IPS-20b (cell line): ENCODE measurements at regions not wholly inside any gene's neighbourhood (a gene's known extent, or its start where the extent isn't known, plus 50 kb on each side); places are given as distances from the start of the nearest gene placed in this dataset.

Experiments used
- H3K27ac ChIP-seq: one replicate; pipeline ENCODE4 v1.5.1; 2013; ENCODE audit warnings: low read length
- H3K27me3 ChIP-seq: 2 replicates; pipeline ENCODE4 v1.6.1; 2013; ENCODE audit warnings: mild to moderate bottlenecking, low read length, inconsistent platforms; ENCODE audit not compliant: insufficient read depth
- H3K36me3 ChIP-seq: 2 replicates; pipeline ENCODE4 v1.6.1; 2013; ENCODE audit warnings: low read depth, mild to moderate bottlenecking, inconsistent platforms, low read length, moderate library complexity; ENCODE audit not compliant: insufficient read depth
- H3K4me1 ChIP-seq: 2 replicates; pipeline ENCODE4 v1.6.1; 2013; ENCODE audit warnings: mild to moderate bottlenecking, control low read depth, inconsistent platforms, low read length, moderate library complexity; ENCODE audit not compliant: insufficient read depth
- H3K4me3 ChIP-seq: 2 replicates; pipeline ENCODE4 v1.5.1; 2013; ENCODE audit warnings: mild to moderate bottlenecking, low read length, inconsistent platforms
- H3K9ac ChIP-seq: 2 replicates; pipeline ENCODE4 v1.6.1; 2013; ENCODE audit warnings: low read depth, mild to moderate bottlenecking, inconsistent platforms, low read length, moderate library complexity
- H3K9me3 ChIP-seq: 2 replicates; pipeline ENCODE4 v1.6.1; 2013; ENCODE audit warnings: mild to moderate bottlenecking, low read depth, low read length, inconsistent platforms; ENCODE audit not compliant: insufficient read depth

DNA sequence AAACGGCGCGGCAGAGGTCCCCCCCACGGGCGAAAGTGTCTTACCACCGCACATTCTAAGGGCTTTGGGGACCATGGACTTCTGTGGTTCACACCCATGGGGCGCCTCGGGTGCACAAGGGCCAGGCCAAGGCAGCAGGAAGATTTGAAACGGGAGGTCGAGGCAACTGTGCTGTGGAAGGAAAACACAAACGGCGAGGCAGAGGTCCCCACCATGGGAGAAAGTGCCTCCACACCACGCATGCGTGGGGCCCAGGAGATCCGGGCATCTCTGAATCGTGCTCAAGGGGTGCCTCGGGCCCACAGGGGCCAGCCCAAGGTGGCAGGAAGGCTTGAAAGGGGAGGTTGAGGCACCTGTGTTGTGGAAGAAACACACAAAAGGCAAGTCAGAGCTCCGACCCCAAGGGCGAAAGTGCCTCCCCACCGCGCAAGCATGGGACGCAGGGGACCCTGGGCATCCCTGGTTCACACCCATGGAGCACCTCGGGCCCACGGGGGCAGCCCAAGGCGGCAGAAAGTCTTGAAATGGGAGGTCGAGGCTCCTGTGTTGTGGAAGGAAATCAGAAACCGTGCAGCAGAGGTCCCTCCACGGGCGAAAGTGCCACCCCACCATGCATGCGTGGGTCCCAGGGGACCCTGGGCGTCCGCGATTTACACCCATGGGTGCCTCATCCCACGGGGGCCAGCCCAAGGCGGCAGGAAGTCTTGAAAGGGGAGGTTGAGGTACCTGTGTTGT, 371.0 kb downstream of the ALG10 start:
- H3K36me3 ChIP-seq, result no peaks in the 10 kb centered on the region
- no peaks in the 10 kb centered on the region for H3K4me1 ChIP-seq
- peaks cover 100% of the 10 kb centered on the region for H3K9me3 ChIP-seq
- no peak overlapping the region for H3K4me3 ChIP-seq
- H3K27ac ChIP-seq, result no peak overlapping the region
- no peak overlapping the region for H3K9ac ChIP-seq
- H3K27me3 ChIP-seq, result no peaks in the 10 kb centered on the region

DNA sequence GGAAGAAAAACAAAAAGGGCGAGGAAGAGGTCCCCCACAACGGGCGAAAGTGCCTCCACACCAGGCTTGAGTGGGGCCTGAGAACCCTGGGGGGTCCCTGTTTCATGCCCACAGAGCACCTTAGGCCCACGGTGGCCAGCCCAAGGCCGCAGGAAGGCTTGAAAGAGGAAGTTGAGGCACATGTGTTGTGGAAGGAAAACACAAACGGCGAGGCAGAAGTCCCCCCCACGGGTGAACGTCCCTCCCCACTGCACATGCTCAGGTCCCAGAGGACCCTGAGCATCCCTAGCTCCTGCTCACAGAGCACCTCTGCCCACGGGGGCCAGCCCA, 371.5 kb downstream of the ALG10 start:
- no peaks in the 10 kb centered on the region for H3K4me1 ChIP-seq
- H3K9me3 ChIP-seq, result peaks cover 100% of the 10 kb centered on the region
- no peak overlapping the region for H3K27ac ChIP-seq
- H3K27me3 ChIP-seq, result no peaks in the 10 kb centered on the region
- H3K9ac ChIP-seq, result no peak overlapping the region
- H3K4me3 ChIP-seq, result no peak overlapping the region
- H3K36me3 ChIP-seq, result no peaks in the 10 kb centered on the region

DNA sequence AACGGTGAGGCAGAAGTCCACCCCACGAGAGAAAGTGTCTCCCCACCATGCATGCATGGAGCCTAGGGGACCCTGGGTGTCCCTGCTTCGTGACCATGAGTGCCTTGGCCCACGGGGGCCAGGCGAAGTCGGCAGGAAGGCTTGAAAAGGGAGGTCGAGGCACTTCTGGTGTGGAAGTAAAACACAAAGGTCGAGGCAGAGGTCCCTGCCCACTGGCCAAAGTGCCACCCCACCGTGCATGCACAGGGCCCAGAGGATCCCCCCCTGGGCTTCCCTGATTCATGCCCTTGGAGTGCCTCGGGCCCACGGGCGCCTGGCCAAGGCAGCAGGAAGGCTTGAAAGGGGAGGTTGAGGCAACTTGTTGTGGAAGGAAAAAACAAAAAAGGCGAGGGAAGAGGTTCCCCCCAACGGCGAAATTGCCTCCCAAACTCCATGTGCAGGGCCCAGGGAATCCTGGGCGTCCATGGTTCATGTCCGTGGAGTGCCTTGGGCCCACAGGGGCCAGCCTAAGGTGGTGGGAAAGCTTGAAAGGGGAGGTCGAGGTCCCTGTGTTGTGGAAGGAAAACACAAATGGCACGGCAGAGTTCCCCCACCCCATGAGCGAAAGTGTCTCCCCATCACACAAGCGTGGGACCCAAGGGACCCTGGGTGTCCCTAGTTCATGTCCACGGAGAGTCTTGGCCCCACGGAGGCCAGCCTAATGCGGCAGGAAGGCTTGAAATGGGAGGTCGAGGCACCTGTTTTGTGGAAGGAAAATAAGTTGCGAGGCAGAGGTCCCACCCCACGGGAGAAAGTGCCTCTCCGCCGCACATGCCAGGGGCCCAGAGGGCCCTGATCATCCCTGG, 372.1 kb downstream of the ALG10 start:
- Histone ChIP-seq H3K36me3 (no peaks in the 10 kb centered on the region), H3K9ac (no peak overlapping the region), H3K4me1 (no peaks in the 10 kb centered on the region), H3K27me3 (no peaks in the 10 kb centered on the region), H3K4me3 (no peak overlapping the region), H3K27ac (no peak overlapping the region), H3K9me3 (peaks cover 100% of the 10 kb centered on the region)

- Histone ChIP-seq H3K4me1 (no peaks in the 10 kb centered on the region), H3K9ac (no peak overlapping the region), H3K27me3 (no peaks in the 10 kb centered on the region), H3K27ac (no peak overlapping the region), H3K9me3 (peaks cover 100% of the 10 kb centered on the region), H3K4me3 (no peak overlapping the region), H3K36me3 (no peaks in the 10 kb centered on the region)
These were observed 373.0 kb downstream of the ALG10 start for GRCh38 chr12:34395056-34396005.

GRCh38 chr12:34396006-34396860, 373.9 kb downstream of the ALG10 start:
- no peak overlapping the region for H3K4me3 ChIP-seq
- no peaks in the 10 kb centered on the region for H3K36me3 ChIP-seq
- no peak overlapping the region for H3K9ac ChIP-seq
- H3K27ac ChIP-seq, result no peak overlapping the region
- H3K4me1 ChIP-seq, result no peaks in the 10 kb centered on the region
- no peaks in the 10 kb centered on the region for H3K27me3 ChIP-seq
- H3K9me3 ChIP-seq, result peaks cover 100% of the 10 kb centered on the region

GRCh38 chr12:34396861-34397590, 374.7 kb downstream of the ALG10 start:
- Histone ChIP-seq H3K27ac (no peak overlapping the region), H3K4me3 (no peak overlapping the region), H3K9me3 (peaks cover 100% of the 10 kb centered on the region), H3K4me1 (no peaks in the 10 kb centered on the region), H3K27me3 (no peaks in the 10 kb centered on the region), H3K9ac (no peak overlapping the region), H3K36me3 (no peaks in the 10 kb centered on the region)

- no peaks in the 10 kb centered on the region for H3K4me1 ChIP-seq
- H3K36me3 ChIP-seq, result no peaks in the 10 kb centered on the region
- H3K9me3 ChIP-seq, result peaks cover 100% of the 10 kb centered on the region
- no peaks in the 10 kb centered on the region for H3K27me3 ChIP-seq
- no peak overlapping the region for H3K27ac ChIP-seq
- no peak overlapping the region for H3K9ac ChIP-seq
- no peak overlapping the region for H3K4me3 ChIP-seq
These were observed 375.5 kb downstream of the ALG10 start for GRCh38 chr12:34397591-34398365.

GRCh38 chr12:34398366-34398705, 376.0 kb downstream of the ALG10 start:
- peaks cover 100% of the 10 kb centered on the region for H3K9me3 ChIP-seq
- no peak overlapping the region for H3K9ac ChIP-seq
- H3K27me3 ChIP-seq, result no peaks in the 10 kb centered on the region
- no peak overlapping the region for H3K27ac ChIP-seq
- H3K36me3 ChIP-seq, result no peaks in the 10 kb centered on the region
- H3K4me3 ChIP-seq, result no peak overlapping the region
- no peaks in the 10 kb centered on the region for H3K4me1 ChIP-seq

- Histone ChIP-seq H3K9me3 (peaks cover 100% of the 10 kb centered on the region), H3K9ac (no peak overlapping the region), H3K36me3 (no peaks in the 10 kb centered on the region), H3K27ac (no peak overlapping the region), H3K4me1 (no peaks in the 10 kb centered on the region), H3K27me3 (no peaks in the 10 kb centered on the region), H3K4me3 (no peak overlapping the region)
These were observed 376.7 kb downstream of the ALG10 start for GRCh38 chr12:34398706-34399630.
